K562 (cell line): ENCODE measurements at regions not wholly inside any gene's neighbourhood (a gene's known extent, or its start where the extent isn't known, plus 50 kb on each side); places are given as distances from the start of the nearest gene placed in this dataset.

Experiments used
- ATAC-seq: fragments of 200-7000 bp; cut with Tn5 transposase; 3 replicates; pipeline ENCODE4 v1.9.1; 2020; ENCODE audit warnings: moderate library complexity
- BruUV-seq: library from RNA; stranded (reverse); fragments of 400-500 nt; replicated peaks from 2 replicates; lab custom pipeline; 2021; lab: Mats Ljungman, UMichigan
- CTCF ChIA-PET: fragments of 300-600 bp; formaldehyde crosslinking; extraction: SDS; loops from one replicate; lab custom pipeline; 2021; ENCODE audit warnings: low intra/inter-chr PET ratio; lab: Yijun Ruan, JAX
- POLR2A ChIA-PET: fragments of 300-600, 350-650 bp; sonication (Branson Sonifier 250); formaldehyde crosslinking; extraction: SDS; loops from one replicate; lab custom pipeline; 2021; ENCODE audit warnings: antibody characterized with exemption, inconsistent platforms; lab: Yijun Ruan, JAX
- DNase-seq, 4 experiments: peaks; one replicate each; pipeline versions ENCODE4 v3.0.0 to v3.0.0-alpha.2; 2011 to 2018; ENCODE audit warnings: low spot score in 3 of 4, mixed read lengths in 3 of 4; ENCODE audit errors: extremely low read depth in 1 of 4
- FAIRE-seq: peaks from 2 replicates; lab custom pipeline; 2011; peaks lifted over from hg19 to GRCh38; lab: Jason Lieb, UNC
- H2AFZ ChIP-seq: 2 replicates; pipeline ENCODE4 v1.6.0; 2011; ENCODE audit warnings: low read depth, low read length, control low read depth, inconsistent platforms
- H3K27ac ChIP-seq: fragments of 200-600 bp; 3 replicates; pipeline ENCODE4 v1.8.0; 2011; ENCODE audit warnings: low read depth, mild to moderate bottlenecking, control low read depth, inconsistent platforms, low read length, moderate library complexity, mixed read lengths; ENCODE audit errors: extremely low read depth
- H3K27me3 ChIP-seq, 2 experiments: fragments of 300-600 bp in 1 of 2; 2 replicates in 1 of 2; 3 replicates in 1 of 2; pipeline versions ENCODE4 v1.6.0 to v1.8.0; 2011; ENCODE audit warnings: inconsistent platforms in 2 of 2, low read length in 2 of 2, mild to moderate bottlenecking in 1 of 2, mixed read lengths in 1 of 2, moderate library complexity in 1 of 2; ENCODE audit not compliant: control insufficient read depth in 2 of 2, insufficient read depth in 2 of 2
- H3K36me3 ChIP-seq: fragments of 300-600 bp; 3 replicates; pipeline ENCODE4 v1.8.0; 2011; ENCODE audit warnings: mild to moderate bottlenecking, low read length, inconsistent platforms; ENCODE audit not compliant: control insufficient read depth, insufficient read depth
- H3K4me1 ChIP-seq, 2 experiments: fragments of 200-600 bp in 1 of 2; replicated peaks in 1 of 2; 2 replicates in 1 of 2; 3 replicates in 1 of 2; pipeline versions ENCODE4 v1.5.1 to v1.8.0; 2011; ENCODE audit warnings: inconsistent platforms in 2 of 2, low read length in 2 of 2, mild to moderate bottlenecking in 1 of 2, mixed read lengths in 1 of 2, moderate library complexity in 1 of 2; ENCODE audit not compliant: control insufficient read depth in 2 of 2, insufficient read depth in 2 of 2
- H3K4me2 ChIP-seq: 2 replicates; pipeline ENCODE4 v1.6.1; 2011; ENCODE audit warnings: low read length, control low read depth, inconsistent platforms, mixed read lengths; ENCODE audit not compliant: insufficient read depth
- H3K4me3 ChIP-seq: fragments of 200-600 bp; sonication (generic), shearing (Covaris generic); 2 replicates; pipeline ENCODE4 v1.5.1; 2016; ENCODE audit warnings: control low read depth, inconsistent platforms
- H3K79me2 ChIP-seq: fragments of 200-600 bp; 3 replicates; pipeline ENCODE4 v1.8.0; 2011; ENCODE audit warnings: low read length, inconsistent platforms; ENCODE audit not compliant: control insufficient read depth, insufficient read depth
- H3K9ac ChIP-seq, 2 experiments: 2 replicates each; pipeline versions ENCODE4 v1.6.0 to v1.6.1; 2011; ENCODE audit warnings: low read depth in 2 of 2, low read length in 2 of 2, control low read depth in 1 of 2, inconsistent platforms in 1 of 2, mild to moderate bottlenecking in 1 of 2, mixed read lengths in 1 of 2; ENCODE audit not compliant: insufficient read depth in 1 of 2
- H3K9me1 ChIP-seq: one replicate; pipeline ENCODE4 v1.6.0; 2011; ENCODE audit warnings: inconsistent platforms, mild to moderate bottlenecking, low read length, moderate library complexity; ENCODE audit not compliant: control insufficient read depth, insufficient read depth
- H3K9me3 ChIP-seq: replicated peaks from 2 replicates; pipeline ENCODE4 v1.5.1; 2011; ENCODE audit warnings: low read depth, low read length, inconsistent platforms; ENCODE audit not compliant: control insufficient read depth, insufficient read depth
- H4K20me1 ChIP-seq: replicated peaks from 2 replicates; pipeline ENCODE4 v1.6.1; 2011; ENCODE audit warnings: low read length, inconsistent platforms, mixed read lengths; ENCODE audit not compliant: control insufficient read depth, insufficient read depth
- BCOR ChIP-seq: fragments of 450-650 bp; IDR thresholded peaks from 2 replicates; pipeline ENCODE4 v1.6.1; 2016
- BRD4 ChIP-seq: fragments of 200-600 bp; sonication (generic); IDR thresholded peaks from 2 replicates; pipeline ENCODE4 v1.6.1; 2017; ENCODE audit warnings: inconsistent platforms
- RBM25 ChIP-seq: fragments of 200-400 bp; formaldehyde crosslinking; IDR thresholded peaks from 2 replicates; pipeline ENCODE4 v1.6.1; 2018; ENCODE audit warnings: low read length, low read depth, moderate library complexity; ENCODE audit not compliant: severe bottlenecking
- ZFP36 ChIP-seq: fragments of 150-350 bp; IDR thresholded peaks from 2 replicates; pipeline ENCODE4 v1.6.1; 2018; ENCODE audit warnings: low read length, low read depth; ENCODE audit not compliant: partially characterized antibody
- ZNF764 ChIP-seq: fragments of 250-450 bp; sonication (Bioruptor Pico); IDR thresholded peaks from 2 replicates; pipeline ENCODE4 v1.4.0; 2020; ENCODE audit warnings: low read depth, mild to moderate bottlenecking, moderate library complexity
- WGBS: fragments of 100-300 bp; shearing (Covaris generic); methylation state at CpG from one replicate; pipeline ENCODE4 v1.1.6; 2016; ENCODE audit warnings: low coverage, mixed read lengths; ENCODE audit not compliant: insufficient coverage; ENCODE audit errors: missing lambda C conversion rate; 5-methylcytosine and 5-hydroxymethylcytosine counted together
- in situ Hi-C: fragments of 300-500 bp; cut with MboI; formaldehyde crosslinking; loops from 4 replicates; pipeline ENCODE4 v1.15.0; 2018; ENCODE audit warnings: inconsistent platforms, mixed read lengths
- intact Hi-C: fragments of 100-400 bp; cut with micrococcal nuclease; formaldehyde crosslinking; loops from 2 replicates; pipeline ENCODE4 v1.14.2; 2022
- TF ChIP-seq, protein P1 (sequence below): fragments of 200-800 bp; sonication (Bioruptor generic); IDR thresholded peaks from 2 replicates; pipeline ENCODE4 v1.6.1; 2017; ENCODE audit warnings: missing genetic modification characterization, missing compliant biosample characterization

DNA sequence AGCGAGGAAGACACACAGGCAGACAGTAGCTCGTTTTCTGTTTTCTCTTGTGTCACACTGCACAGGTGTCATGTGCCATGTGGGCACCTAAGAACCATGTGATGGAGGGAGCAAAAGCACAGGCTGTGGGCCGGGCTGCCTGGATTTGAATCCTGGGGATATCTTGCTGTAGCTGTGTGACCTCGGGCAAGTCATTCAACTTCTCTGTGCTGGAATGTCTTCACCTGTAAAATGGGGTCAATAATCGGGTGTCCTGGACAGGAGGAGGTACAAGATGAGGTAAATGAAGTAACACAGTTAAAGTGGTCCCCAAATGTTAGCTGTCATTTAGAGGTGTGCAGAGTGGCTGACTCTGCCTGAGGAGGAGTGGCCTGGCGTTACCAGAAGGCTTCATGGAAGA is 246.9 kb downstream of the RPS24 start:
- Histone ChIP-seq H3K79me2 (no peaks in the 10 kb centered on the region), H4K20me1 (no peaks in the 10 kb centered on the region), H3K27me3 (peaks cover 9 to 63% of the 10 kb centered on the region in 2 experiments), H3K27ac (no peak overlapping the region), H2AFZ (no peak overlapping the region), H3K4me1 (no peaks in the 10 kb centered on the region), H3K9ac (no peak overlapping the region), H3K9me3 (no peaks in the 10 kb centered on the region), H3K36me3 (no peaks in the 10 kb centered on the region), H3K4me3 (no peak overlapping the region), H3K9me1 (no peaks in the 10 kb centered on the region), H3K4me2 (no peak overlapping the region)
- ChIA-PET CTCF (no interaction called here), POLR2A (interaction anchor here (0.9 kb wide), 1 partner anchor 10 kb away, joined by 4 read pairs; no protein-coding TSS in a partner anchor)
- FAIRE-seq (no peak), ATAC-seq (no peak), DNase-seq (no peak)
- under 1% methylated on average over 6 of the region's 6 CpGs for WGBS
- no TSS peak for BruUV-seq
- in situ Hi-C loops, result no loop called here
- peak; percentile 69 for TF ChIP-seq ZFP36
- TF ChIP-seq, protein P1, sequence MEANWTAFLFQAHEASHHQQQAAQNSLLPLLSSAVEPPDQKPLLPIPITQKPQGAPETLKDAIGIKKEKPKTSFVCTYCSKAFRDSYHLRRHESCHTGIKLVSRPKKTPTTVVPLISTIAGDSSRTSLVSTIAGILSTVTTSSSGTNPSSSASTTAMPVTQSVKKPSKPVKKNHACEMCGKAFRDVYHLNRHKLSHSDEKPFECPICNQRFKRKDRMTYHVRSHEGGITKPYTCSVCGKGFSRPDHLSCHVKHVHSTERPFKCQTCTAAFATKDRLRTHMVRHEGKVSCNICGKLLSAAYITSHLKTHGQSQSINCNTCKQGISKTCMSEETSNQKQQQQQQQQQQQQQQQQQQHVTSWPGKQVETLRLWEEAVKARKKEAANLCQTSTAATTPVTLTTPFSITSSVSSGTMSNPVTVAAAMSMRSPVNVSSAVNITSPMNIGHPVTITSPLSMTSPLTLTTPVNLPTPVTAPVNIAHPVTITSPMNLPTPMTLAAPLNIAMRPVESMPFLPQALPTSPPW (CRISPR knock-in tag), result no peak
- no peak for TF ChIP-seq BRD4
- TF ChIP-seq BCOR, result peak; percentile 59
- intact Hi-C loops, result no loop called here

DNA sequence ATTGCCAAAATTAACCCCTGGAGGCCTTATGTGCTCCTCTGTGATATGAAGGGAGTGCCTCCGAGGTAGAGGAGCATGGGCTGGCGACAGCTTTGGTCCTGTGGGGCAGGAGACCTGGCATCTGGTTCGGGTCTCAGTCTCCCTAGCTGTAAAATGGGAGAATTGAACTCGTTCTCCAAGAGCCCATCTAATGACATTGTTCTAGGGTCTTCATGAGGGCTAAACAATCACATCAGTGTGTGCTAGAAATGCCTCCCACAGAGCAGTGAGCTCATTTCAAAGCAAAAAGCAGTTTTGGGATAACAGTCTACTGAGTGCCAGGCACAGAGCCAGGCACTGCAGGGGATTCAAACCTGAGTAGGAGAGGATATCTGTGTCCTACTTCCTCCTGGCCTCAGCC is 248.0 kb downstream of the RPS24 start:
- TF ChIP-seq RBM25 (peak; percentile 63), ZNF764 (CRISPR knock-in tag) (no peak), BCOR (peak; percentile 56; the same call in 1 of the 2 replicates)
- TF ChIP-seq, all 486 proteins: peak for 2
- Histone ChIP-seq H3K9me1 (no peaks in the 10 kb centered on the region), H3K4me3 (no peak overlapping the region), H3K36me3 (no peaks in the 10 kb centered on the region), H3K9ac (no peak overlapping the region), H3K79me2 (no peaks in the 10 kb centered on the region), H3K4me1 (no peaks in the 10 kb centered on the region), H3K27ac (no peak overlapping the region), H3K27me3 (peaks cover 9 to 62% of the 10 kb centered on the region in 2 experiments), H3K9me3 (no peaks in the 10 kb centered on the region), H3K4me2 (no peak overlapping the region), H4K20me1 (no peaks in the 10 kb centered on the region), H2AFZ (no peak overlapping the region)
- ChIA-PET POLR2A (no interaction called here), CTCF (no interaction called here)
- no peak for ATAC-seq
- 0% methylated on average over 4 of the region's 4 CpGs for WGBS
- in situ Hi-C loops (no loop called here), intact Hi-C loops (no loop called here)
- DNase-seq, result no peak
- no peak for FAIRE-seq
- BruUV-seq, result no TSS peak
